Neuronal stem cell (in vitro differentiated cells): ENCODE measurements at regions not wholly inside any gene's neighbourhood (a gene's known extent, or its start where the extent isn't known, plus 50 kb on each side); places are given as distances from the start of the nearest gene placed in this dataset.

Experiments used
- DNase-seq: peaks from one replicate; pipeline ENCODE4 v3.0.0-alpha.2; 2013; ENCODE audit warnings: low spot score
- H2AFZ ChIP-seq: one replicate; pipeline ENCODE4 v1.6.1; 2013; ENCODE audit warnings: mild to moderate bottlenecking, low read length, inconsistent platforms
- H2AK5ac ChIP-seq: 2 replicates; pipeline ENCODE4 v1.6.1; 2013; ENCODE audit warnings: low read depth, mild to moderate bottlenecking, inconsistent platforms, low read length, moderate library complexity, mixed read lengths
- H2BK120ac ChIP-seq: 2 replicates; pipeline ENCODE4 v1.6.1; 2013; ENCODE audit warnings: low read depth, mild to moderate bottlenecking, inconsistent platforms, low read length, moderate library complexity, mixed read lengths
- H2BK12ac ChIP-seq: one replicate; pipeline ENCODE4 v1.6.1; 2013; ENCODE audit warnings: low read length, inconsistent platforms
- H2BK15ac ChIP-seq: 2 replicates; pipeline ENCODE4 v1.6.1; 2013; ENCODE audit warnings: mild to moderate bottlenecking, low read length, inconsistent platforms, mixed read lengths
- H2BK5ac ChIP-seq: one replicate; pipeline ENCODE4 v1.6.1; 2013; ENCODE audit warnings: inconsistent platforms, mild to moderate bottlenecking, low read length, moderate library complexity
- H3K14ac ChIP-seq: one replicate; pipeline ENCODE4 v1.6.1; 2013; ENCODE audit warnings: low read length, inconsistent platforms
- H3K18ac ChIP-seq: 2 replicates; pipeline ENCODE4 v1.6.1; 2013; ENCODE audit warnings: low read length, inconsistent platforms
- H3K23ac ChIP-seq: 2 replicates; pipeline ENCODE4 v1.6.1; 2013; ENCODE audit warnings: low read depth, mild to moderate bottlenecking, mixed read lengths, low read length, inconsistent platforms; ENCODE audit not compliant: poor library complexity
- H3K27ac ChIP-seq: replicated peaks from 3 replicates; pipeline ENCODE4 v1.5.1; 2013; ENCODE audit warnings: low read length, inconsistent platforms
- H3K27me3 ChIP-seq, 3 experiments: 2 replicates each; pipeline ENCODE4 v1.6.1; 2013; ENCODE audit warnings: low read length in 3 of 3, mild to moderate bottlenecking in 2 of 3, inconsistent platforms in 1 of 3, low read depth in 1 of 3, mixed read lengths in 1 of 3, moderate library complexity in 1 of 3; ENCODE audit not compliant: control insufficient read depth in 3 of 3, insufficient read depth in 3 of 3
- H3K36me3 ChIP-seq, 2 donors: replicated peaks in 1 of 2; 2 replicates each; pipeline ENCODE4 v1.6.1; 2013; ENCODE audit warnings: low read length in 2 of 2; ENCODE audit not compliant: control insufficient read depth in 2 of 2, insufficient read depth in 2 of 2
- H3K4ac ChIP-seq: 2 replicates; pipeline ENCODE4 v1.6.1; 2013; ENCODE audit warnings: inconsistent platforms, mild to moderate bottlenecking, low read length, moderate library complexity
- H3K4me1 ChIP-seq, 2 donors: 1 replicate in 1 of 2; 2 replicates in 1 of 2; pipeline ENCODE4 v1.6.1; 2013; ENCODE audit warnings: low read length in 2 of 2, low read depth in 1 of 2; ENCODE audit not compliant: control insufficient read depth in 2 of 2, insufficient read depth in 1 of 2
- H3K4me2 ChIP-seq: one replicate; pipeline ENCODE4 v1.6.1; 2013; ENCODE audit warnings: mild to moderate bottlenecking, low read length, inconsistent platforms; ENCODE audit not compliant: insufficient read depth, poor library complexity, severe bottlenecking
- H3K4me3 ChIP-seq, 2 donors: 2 replicates each; pipeline ENCODE4 v1.5.1; 2013; ENCODE audit warnings: low read length in 2 of 2, mild to moderate bottlenecking in 2 of 2, inconsistent platforms in 1 of 2, moderate library complexity in 1 of 2
- H3K79me1 ChIP-seq: one replicate; pipeline ENCODE4 v1.6.1; 2013; ENCODE audit warnings: low read depth, mild to moderate bottlenecking, inconsistent platforms, low read length, moderate library complexity
- H3K9ac ChIP-seq: one replicate; pipeline ENCODE4 v1.6.1; 2013; ENCODE audit warnings: mild to moderate bottlenecking, low read depth, low read length, inconsistent platforms; ENCODE audit not compliant: poor library complexity
- H3K9me3 ChIP-seq, 2 donors: replicated peaks in 1 of 2; 2 replicates each; pipeline versions ENCODE3 to v1.6.1; 2013; ENCODE audit warnings: low read length in 2 of 2, mild to moderate bottlenecking in 2 of 2, inconsistent platforms in 1 of 2, low read depth in 1 of 2, mixed read lengths in 1 of 2, moderate library complexity in 1 of 2; ENCODE audit not compliant: control insufficient read depth in 2 of 2, insufficient read depth in 1 of 2
- H4K8ac ChIP-seq: one replicate; pipeline ENCODE4 v1.6.1; 2013; ENCODE audit warnings: low read depth, mild to moderate bottlenecking, inconsistent platforms, low read length, moderate library complexity
- H4K91ac ChIP-seq: one replicate; pipeline ENCODE4 v1.6.1; 2013; ENCODE audit warnings: low read length, low read depth, mild to moderate bottlenecking, inconsistent platforms; ENCODE audit not compliant: poor library complexity
- WGBS, 2 donors: extraction: QIAGEN DNeasy Blood & Tissue Kit; methylation state at CpG; one replicate each; pipeline ENCODE4 v1.1.7; 2013; ENCODE audit warnings: missing lambda C conversion rate in 2 of 2, mixed read lengths in 1 of 2; ENCODE audit not compliant: insufficient read length in 2 of 2, insufficient replicate concordance in 1 of 2; ENCODE audit errors: extremely low coverage in 2 of 2; 5-methylcytosine and 5-hydroxymethylcytosine counted together

DNA sequence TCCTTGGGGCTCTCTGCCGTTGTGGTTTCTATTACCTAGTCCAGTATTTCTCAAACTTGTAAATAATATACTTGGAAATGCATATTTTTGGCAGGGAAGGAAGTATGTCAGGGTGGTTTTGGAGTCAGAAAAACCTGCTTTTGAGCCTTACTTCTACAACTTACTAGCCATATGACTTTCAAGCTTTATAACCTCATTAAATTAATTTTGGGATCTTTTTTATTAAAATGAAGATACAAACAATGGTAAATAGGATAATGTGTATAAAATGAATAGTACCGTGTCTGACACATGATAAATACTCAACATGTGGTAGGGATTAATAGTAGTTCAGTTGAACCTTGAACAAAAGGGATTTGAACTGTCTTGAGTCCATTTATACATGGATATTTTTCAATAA is 406.3 kb downstream of the ATP23 start:
- WGBS, 2 donors = no CpG with 5 or more reads among the region's 2 CpGs
- DNase-seq = no peak
- no peaks in the 10 kb centered on the region for H3K9me3 ChIP-seq
- H3K79me1 ChIP-seq = no peaks in the 10 kb centered on the region
- H3K23ac ChIP-seq = no peak overlapping the region
- H2BK12ac ChIP-seq = no peak overlapping the region
- no peak overlapping the region for H3K18ac ChIP-seq
- H3K14ac ChIP-seq = no peak overlapping the region
- no peak overlapping the region for H3K4me3 ChIP-seq
- H2AFZ ChIP-seq = no peak overlapping the region
- H3K4ac ChIP-seq = no peak overlapping the region
- H4K91ac ChIP-seq = no peak overlapping the region
- no peaks in the 10 kb centered on the region for H3K27me3 ChIP-seq
- no peak overlapping the region for H2BK120ac ChIP-seq
- H3K9ac ChIP-seq = no peak overlapping the region
- no peak overlapping the region for H2BK15ac ChIP-seq
- H2AK5ac ChIP-seq = no peak overlapping the region
- no peak overlapping the region for H3K27ac ChIP-seq
- no peaks in the 10 kb centered on the region for H3K4me1 ChIP-seq
- no peak overlapping the region for H3K4me2 ChIP-seq
- no peak overlapping the region for H4K8ac ChIP-seq
- no peak overlapping the region for H2BK5ac ChIP-seq
- no peaks in the 10 kb centered on the region for H3K36me3 ChIP-seq

DNA sequence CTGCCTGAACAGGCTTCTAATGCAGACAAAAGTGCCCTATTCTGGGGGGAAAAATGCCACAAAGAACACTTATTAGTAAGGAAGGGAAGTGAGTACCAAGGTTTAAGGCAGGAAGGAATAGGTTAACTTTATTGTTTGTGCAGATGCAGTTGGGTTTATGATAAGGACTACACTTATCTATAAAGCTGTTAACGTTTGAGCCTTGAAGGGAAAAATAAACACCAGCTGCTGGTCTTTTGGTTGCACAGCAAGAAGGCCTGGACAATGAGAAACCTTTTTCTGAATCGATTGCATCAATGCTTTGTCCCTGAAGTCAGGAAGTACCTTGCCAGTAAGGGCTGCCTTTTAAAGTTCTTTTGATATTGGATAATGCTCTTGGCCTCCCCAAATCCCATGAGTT is 407.8 kb downstream of the ATP23 start:
- Histone ChIP-seq H3K27me3 (no peaks in the 10 kb centered on the region), H4K8ac (no peak overlapping the region), H3K9me3 (no peaks in the 10 kb centered on the region), H3K4me1 (no peaks in the 10 kb centered on the region), H2AK5ac (no peak overlapping the region), H3K23ac (no peak overlapping the region), H3K79me1 (no peaks in the 10 kb centered on the region), H3K36me3 (no peaks in the 10 kb centered on the region), H3K4ac (no peak overlapping the region), H2AFZ (no peak overlapping the region), H2BK120ac (no peak overlapping the region), H2BK15ac (no peak overlapping the region), H3K18ac (no peak overlapping the region), H2BK5ac (no peak overlapping the region), H3K9ac (no peak overlapping the region), H4K91ac (no peak overlapping the region), H3K4me3 (no peak overlapping the region), H3K4me2 (no peak overlapping the region), H2BK12ac (no peak overlapping the region), H3K14ac (no peak overlapping the region), H3K27ac (no peak overlapping the region)
- no peak for DNase-seq
- WGBS, 2 donors = no CpG with 5 or more reads among the region's 2 CpGs

DNA sequence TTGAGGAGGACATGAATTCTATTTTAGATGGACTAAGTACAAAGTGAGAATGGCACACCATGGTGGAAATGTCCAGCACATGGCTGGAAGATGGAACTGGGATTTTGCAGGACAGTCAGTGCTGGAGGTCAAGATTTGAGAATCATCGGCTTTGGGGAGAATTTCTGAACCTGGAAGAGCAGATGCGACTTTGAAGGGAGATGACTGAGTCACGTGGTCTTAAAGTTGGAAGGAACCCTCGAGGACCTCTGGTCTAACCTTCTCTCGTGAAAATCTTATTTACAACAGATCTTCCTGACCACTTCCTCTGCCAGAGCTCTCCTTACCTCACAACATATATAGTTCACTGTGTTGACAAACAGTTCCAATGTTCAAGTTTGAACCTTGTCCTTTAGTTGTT is 415.4 kb downstream of the ATP23 start:
- Histone ChIP-seq H3K27ac (no peak overlapping the region), H2BK5ac (no peak overlapping the region), H2AK5ac (no peak overlapping the region), H4K91ac (no peak overlapping the region), H3K18ac (no peak overlapping the region), H3K14ac (no peak overlapping the region), H3K4ac (no peak overlapping the region), H3K36me3 (no peaks in the 10 kb centered on the region), H3K23ac (no peak overlapping the region), H3K9me3 (no peaks in the 10 kb centered on the region), H4K8ac (no peak overlapping the region), H3K9ac (no peak overlapping the region), H2BK120ac (no peak overlapping the region), H2BK15ac (no peak overlapping the region), H3K79me1 (no peaks in the 10 kb centered on the region), H3K4me3 (no peak overlapping the region), H3K4me2 (no peak overlapping the region), H2AFZ (no peak overlapping the region), H3K27me3 (no peaks in the 10 kb centered on the region), H3K4me1 (no peaks in the 10 kb centered on the region), H2BK12ac (no peak overlapping the region)
- no CpG with 5 or more reads among the region's 5 CpGs for WGBS, 2 donors
- no peak for DNase-seq

DNA sequence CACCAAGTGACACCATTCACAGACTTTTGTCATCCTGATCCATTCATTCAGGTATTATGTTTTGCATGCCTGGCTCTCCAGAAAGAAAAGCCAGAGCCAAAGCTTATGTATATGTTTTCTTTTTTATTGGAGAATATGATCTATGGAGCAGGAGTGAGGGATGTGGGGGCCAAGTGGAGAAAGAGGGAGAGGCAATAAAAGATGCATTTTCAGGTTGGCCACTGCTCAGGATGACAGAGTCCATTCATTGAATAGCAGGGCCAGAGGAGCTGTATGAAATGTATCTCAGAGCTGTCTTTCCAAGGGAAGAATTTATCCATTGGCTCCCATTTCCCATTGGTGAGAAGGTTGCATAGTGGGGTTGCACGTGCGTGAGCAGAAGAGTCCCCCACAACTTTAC is 416.1 kb downstream of the ATP23 start:
- Histone ChIP-seq H3K9me3 (no peaks in the 10 kb centered on the region), H3K23ac (no peak overlapping the region), H3K9ac (no peak overlapping the region), H3K36me3 (no peaks in the 10 kb centered on the region), H3K4me3 (no peak overlapping the region), H2BK5ac (no peak overlapping the region), H2BK120ac (no peak overlapping the region), H3K79me1 (no peaks in the 10 kb centered on the region), H2AFZ (no peak overlapping the region), H3K4me1 (no peaks in the 10 kb centered on the region), H2AK5ac (no peak overlapping the region), H3K14ac (no peak overlapping the region), H3K4me2 (no peak overlapping the region), H3K4ac (no peak overlapping the region), H3K27me3 (no peaks in the 10 kb centered on the region), H2BK15ac (no peak overlapping the region), H3K18ac (no peak overlapping the region), H2BK12ac (no peak overlapping the region), H4K8ac (no peak overlapping the region), H3K27ac (no peak overlapping the region), H4K91ac (no peak overlapping the region)
- no peak for DNase-seq
- WGBS, 2 donors = no CpG with 5 or more reads among the region's 2 CpGs
